GM10266 (cell line): ENCODE measurements at regions not wholly inside any gene's neighbourhood (a gene's known extent, or its start where the extent isn't known, plus 50 kb on each side); places are given as distances from the start of the nearest gene placed in this dataset.

Experiments used
- DNase-seq: peaks from one replicate; pipeline ENCODE4 v3.0.0; 2012; ENCODE audit errors: extremely low spot score
- CTCF ChIP-seq: IDR thresholded peaks from 2 replicates; pipeline ENCODE4 v1.5.1; 2012; ENCODE audit warnings: mild to moderate bottlenecking, low read depth; ENCODE audit not compliant: control insufficient read depth, insufficient read depth; ENCODE audit errors: missing control alignments

- TF ChIP-seq CTCF, result no peak
- DNase-seq, result no peak
Observed at GRCh38 chr9:115192280-115192679, 74.3 kb upstream of the TNC start.

GRCh38 chr9:115192835-115193525, 75.0 kb upstream of the TNC start:
- no peak for TF ChIP-seq CTCF
- no peak for DNase-seq

- DNase-seq, result no peak
- no peak for TF ChIP-seq CTCF
Observed at GRCh38 chr9:115193777-115194176, 75.8 kb upstream of the TNC start.

GRCh38 chr9:115194216-115194615, 76.3 kb upstream of the TNC start:
- no peak for DNase-seq
- TF ChIP-seq CTCF, result no peak

GRCh38 chr9:115195912-115196311, 78.0 kb upstream of the TNC start:
- no peak for DNase-seq
- no peak for TF ChIP-seq CTCF

GRCh38 chr9:115196919-115197318, 79.0 kb upstream of the TNC start:
- no peak for DNase-seq
- no peak for TF ChIP-seq CTCF

GRCh38 chr9:115198001-115198400, 80.0 kb upstream of the TNC start:
- DNase-seq, result no peak
- no peak for TF ChIP-seq CTCF
